GM19351 (cell line): ENCODE measurements at regions not wholly inside any gene's neighbourhood (a gene's known extent, or its start where the extent isn't known, plus 50 kb on each side); places are given as distances from the start of the nearest gene placed in this dataset.

Experiments
- ATAC-seq: cut with Tn5 transposase; IDR thresholded peaks from one replicate; pipeline ENCODE4 v1.9.1; 2021; ENCODE audit warnings: mild to moderate bottlenecking, moderate library complexity; ENCODE audit not compliant: unreplicated experiment

DNA sequence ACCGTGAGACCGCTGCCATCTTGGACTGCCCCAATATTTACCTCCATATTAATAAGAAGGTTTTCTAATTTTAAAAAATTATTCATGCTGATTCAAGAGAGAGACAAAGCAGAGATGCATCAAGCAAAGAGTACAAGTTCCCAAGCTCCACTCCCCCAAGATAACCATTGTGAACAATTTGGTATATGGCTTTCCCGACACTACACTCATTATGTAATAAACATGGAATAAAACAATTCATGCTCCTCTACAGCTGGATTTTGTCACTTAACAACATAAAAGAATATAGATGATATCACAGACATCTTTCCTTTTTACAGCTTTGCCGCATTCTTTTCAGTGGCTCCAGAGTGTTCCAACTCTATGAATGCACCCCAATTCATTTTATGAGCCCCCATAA lies 307.6 kb downstream of the FGFR2 start:
- no peak for ATAC-seq

DNA sequence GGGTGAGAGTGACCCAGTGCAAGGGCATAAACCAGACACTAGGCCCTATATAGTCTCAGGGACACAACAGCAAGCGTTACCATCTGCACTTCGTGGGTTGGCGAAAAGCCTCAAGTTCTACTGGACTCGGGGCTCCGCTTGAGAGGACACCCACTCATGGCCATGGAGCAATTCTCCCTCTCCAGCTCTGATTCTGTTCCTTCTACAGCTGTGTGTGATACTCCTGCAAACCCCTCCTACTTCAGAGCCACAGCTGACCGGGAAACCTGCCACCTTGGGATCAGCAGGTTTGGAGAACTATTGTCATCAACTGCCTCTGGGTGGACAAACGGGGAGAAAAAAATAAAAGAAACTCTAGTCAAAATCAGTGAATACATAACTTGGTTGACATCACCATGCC lies 306.9 kb downstream of the FGFR2 start:
- no peak for ATAC-seq

DNA sequence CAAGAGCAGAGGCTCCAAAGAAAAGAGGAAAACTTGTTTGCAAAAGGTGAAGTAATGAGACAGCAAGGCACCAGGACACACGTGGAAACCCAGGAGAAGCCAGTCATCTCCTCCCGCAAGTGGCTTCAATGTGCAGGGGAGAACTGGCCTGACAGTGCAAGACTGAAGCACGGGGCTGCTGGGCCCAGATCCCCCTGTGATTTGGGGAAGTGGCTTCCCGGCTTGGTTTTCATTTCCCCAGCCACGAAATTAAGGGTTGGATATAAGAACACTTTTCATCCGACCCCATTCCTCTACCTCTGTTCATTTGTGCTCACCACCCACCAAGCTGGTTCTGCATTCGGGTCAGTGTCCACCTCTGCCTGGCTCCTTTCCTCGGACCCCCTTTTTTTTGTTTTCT lies 306.4 kb downstream of the FGFR2 start:
- ATAC-seq, result no peak

DNA sequence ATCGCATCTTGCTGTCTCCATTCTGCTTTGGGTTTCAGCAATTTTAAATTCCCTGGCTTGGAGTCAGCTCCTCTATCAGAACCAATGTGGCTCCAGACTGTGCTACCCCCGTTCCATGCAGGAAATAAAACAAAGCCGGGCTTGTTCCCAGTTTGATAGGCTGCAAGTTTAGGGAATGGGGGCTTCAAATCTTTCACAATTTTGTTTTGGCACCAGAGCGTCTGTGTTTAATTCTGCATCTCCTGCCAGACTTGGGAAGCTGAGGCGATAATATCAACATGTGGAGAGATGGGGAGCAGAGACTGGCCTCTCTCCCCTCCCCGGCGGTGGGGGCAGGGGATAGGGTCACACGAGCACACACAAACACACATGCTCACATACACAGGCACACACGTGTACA lies 305.9 kb downstream of the FGFR2 start:
- ATAC-seq, result no peak

DNA sequence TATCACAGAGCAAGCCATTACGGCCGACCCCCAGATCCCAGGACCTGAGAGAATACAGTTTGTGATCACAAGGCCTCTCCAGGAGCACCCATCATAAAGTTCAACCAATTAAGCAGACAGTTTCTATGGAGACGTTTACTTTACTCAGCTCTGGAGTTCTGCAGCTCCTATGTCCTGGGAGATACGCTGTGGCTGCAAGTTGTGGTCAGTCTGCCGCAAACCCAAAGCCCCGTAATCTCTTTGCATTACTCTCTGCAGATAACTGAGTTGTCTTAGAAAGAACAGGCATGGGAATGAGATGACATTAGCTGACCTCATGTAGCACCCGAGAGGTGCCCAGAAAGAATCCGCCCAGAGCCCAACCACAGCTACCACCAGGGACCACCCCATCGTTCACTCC lies 305.1 kb downstream of the FGFR2 start:
- no peak for ATAC-seq

DNA sequence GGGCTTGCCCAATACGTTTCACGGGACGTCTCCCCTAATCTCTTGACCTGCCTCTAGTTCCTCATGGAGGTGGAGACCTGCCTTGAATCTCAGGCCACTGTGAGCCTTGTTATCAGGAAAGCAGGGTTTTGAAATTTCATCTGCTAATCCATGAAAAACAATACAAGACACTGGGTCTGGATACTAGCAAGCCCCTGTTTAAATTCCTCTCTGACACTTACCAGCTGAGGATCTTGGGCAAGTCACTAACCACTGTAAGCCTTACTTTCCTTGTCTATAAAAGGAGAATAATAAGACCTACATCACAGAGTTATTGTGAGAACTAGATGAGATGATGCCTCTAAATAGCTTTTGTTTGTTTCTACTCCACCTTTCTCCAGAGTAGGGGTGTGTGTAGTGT lies 303.6 kb downstream of the FGFR2 start:
- no peak for ATAC-seq

DNA sequence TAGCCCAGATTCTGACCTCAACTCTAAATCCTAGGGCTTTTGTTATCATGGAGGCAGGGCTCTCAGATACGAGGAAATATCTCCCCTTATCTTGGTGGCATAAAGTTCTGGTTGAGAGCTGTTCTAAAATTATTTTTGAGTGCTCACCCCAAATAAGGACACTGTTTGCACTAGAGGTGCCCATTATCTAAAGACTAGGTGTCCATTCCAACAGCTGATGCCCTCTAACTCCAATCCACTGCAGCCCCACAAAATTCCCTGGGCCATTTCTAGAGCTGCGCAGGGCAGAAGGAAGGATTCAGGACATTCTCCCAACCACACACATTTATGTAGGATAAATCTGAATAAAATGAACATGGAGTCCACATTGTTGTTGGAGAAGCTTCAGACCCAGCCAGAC lies 301.9 kb downstream of the FGFR2 start:
- no peak for ATAC-seq

DNA sequence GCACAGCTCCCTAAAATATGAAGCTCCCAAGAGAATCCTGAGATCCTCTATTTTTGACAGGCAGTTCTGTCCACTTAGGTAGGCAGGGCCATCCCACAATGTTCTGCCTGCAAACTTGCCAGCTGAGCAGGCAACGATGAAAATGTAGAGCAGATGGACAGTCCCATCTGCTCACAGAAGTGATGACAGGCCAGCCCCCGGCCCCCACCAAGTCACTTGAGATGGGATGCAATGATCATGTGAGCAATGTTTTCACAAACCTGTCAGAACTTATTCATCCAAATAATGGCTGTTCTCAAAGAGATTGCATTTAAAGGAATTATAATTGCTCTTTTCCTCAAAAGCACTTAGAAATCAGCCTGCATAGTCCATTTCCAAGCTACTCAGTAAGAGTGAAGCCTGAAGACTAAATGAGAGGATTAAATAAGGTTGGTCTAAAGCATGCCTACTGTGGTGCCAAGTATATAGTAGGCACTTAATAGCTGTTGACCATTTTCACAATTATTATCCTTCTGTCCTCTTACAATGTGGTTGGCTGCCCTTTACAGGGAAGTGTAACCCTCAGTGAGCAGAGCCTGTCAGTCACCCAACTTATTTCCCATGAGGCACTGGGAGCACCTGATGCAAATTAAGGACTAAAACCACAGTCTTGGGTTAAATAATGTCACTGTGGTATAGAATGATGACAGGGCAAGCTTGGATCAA lies 301.2 kb downstream of the FGFR2 start:
- ATAC-seq, result no peak

DNA sequence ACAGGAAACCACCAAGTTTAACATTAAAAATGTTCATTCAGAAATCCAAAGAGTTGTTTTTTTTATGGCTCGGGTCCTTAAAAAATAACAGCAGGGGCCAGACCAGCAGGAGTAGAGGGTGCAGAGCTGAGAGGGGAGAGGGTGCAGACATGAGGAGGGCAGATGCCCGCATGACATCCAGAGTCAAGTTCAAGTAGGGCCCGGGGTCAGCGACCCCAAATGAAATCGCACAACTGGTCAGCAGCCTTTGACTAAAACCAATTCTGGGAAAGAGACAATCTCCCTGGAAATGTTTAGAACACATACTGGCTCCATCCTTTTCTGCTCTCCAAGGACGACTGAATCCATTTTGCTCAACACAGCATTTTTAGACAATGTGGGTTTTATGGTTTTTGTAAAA lies 297.5 kb downstream of the FGFR2 start:
- ATAC-seq, result no peak

DNA sequence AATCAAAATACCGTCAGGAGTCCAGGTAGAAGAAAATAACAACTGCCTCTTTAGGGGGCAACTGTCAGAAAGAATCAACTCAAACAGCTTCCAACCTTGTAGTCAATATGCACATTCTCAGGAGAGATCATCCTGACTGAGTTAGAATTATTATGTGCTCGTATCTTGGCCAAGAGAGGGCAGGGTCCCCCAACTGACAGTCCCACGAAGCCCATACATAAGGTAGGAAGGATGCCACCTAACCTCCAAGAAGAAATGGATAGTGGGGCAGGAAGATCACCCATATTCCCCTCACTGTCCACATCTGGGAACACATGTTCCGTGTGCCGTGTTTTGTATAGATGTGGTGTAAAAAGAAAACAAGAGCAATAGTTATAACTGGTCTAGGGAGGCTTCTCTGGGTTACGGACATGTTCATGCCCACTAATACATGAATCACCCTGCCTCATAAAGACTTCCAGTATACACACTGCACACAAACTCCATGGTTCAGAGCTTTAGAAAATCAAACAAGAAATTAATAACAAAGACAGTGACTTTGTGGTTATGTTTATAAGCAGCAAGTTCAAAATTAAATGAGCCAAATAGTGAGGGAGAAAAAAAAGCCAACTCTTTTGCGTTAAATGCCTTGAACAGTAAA lies 295.6 kb downstream of the FGFR2 start:
- ATAC-seq, result no peak

DNA sequence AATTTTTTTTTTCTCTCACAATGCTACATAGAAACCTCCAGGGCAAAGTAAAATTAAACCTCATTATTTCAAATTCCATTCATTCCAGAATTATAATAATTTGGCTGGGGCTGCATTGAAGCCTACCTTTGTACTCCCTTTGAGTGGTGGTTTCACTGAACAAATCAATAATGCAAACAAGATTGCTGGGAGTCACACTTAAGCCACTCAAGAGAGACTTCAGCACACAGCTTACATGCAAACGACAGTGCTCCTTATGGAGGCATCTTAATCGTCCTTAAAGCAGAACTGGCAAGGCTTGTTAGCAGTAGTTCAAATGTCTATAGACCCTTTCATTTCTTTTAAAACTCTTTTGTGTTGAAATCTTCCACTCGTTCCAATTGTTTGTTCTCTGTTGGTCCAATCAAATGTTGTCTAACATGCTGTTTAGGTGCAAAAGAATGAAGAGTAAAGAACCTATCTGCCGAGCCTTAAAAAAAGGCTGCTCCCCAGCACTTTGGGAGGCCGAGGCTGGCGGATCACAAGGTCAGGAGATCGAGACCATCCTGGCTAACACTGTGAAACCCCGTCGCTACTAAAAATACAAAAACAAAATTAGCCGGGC lies 294.9 kb downstream of the FGFR2 start:
- ATAC-seq, result no peak

DNA sequence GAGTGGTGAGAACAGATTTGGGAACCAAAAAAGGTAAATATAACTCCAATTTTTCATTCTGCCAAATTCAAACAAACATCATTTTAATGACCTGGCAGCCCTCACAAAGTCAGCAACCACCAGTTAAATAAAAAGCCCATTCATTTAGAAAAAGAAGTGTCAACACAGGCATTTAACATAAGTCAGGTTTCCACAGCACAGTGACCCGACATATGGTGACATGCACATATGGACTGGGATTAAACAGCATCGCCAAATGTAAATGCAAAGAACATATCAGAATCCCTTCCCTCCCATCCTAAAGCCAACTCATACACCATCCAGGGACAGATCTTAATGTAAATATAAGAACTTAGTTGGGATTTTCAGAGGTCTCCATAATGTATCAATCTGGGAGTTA lies 293.2 kb downstream of the FGFR2 start:
- ATAC-seq, result no peak

DNA sequence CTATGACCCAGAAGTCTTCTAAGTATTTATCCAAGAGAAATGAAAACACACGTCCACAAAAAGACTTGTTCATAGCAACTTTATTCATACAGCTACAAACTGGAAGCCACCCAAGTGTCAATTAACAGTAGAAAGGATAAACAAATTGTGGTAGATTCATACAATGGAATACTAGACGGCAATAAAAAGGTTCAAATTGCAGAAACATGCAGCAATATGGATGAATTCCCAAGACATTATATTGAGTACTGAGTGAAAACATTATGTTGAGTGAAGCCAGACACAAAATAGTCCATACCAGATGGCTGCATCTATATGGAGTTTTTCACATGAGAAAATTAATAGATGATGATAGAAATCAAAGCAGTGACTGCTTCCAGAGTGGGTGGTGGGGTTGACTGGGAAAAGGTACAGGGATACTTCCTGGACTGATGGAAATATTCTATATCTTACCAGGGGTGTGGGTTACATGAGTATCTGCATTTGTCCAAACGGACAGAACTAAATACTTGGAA lies 292.0 kb downstream of the FGFR2 start:
- ATAC-seq, result no peak

DNA sequence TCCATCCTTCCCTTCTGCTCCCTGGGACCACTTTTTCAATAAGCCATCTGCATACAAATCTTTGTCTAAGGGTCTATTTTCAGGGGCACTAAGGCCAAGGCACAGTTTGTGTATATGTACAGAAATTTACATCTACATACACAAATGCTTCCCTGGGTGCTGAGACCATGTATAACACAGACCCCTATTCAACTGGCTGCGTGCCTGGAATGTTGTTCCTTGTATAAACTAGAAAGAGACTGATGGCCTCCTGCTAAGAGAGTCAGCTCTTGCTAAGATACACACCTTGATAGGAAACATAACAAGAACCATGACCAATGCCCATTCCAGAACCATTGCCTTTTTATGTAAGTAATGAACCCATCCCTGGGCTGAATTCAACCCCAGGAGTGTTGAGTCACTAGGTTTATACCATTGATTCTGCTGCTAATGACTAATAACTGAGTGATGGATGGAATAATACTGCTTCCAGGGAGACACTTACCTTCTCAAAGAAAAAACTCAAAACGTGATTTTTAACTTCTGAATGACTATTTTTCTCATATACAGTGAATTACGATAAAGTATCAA lies 290.7 kb downstream of the FGFR2 start:
- ATAC-seq, result no peak

DNA sequence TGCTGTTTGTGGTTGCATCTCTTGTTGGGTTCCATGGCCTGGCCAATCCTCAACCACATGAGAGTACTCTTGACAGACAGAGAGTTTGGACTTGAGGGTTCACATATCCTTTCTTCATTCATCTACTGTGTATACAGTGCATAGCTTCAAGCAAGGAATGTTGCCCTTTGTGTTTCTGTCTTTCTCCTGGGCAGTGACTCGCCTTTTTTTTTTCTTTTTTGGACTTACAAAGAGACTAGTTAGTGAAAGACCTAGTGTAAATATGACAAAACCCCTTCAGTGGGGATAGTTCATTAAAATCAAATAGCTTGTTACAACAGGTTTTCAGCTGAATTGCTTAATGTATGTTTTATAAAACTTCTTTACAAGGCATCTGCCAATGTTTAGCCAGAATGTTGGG lies 290.2 kb downstream of the FGFR2 start:
- ATAC-seq, result no peak

DNA sequence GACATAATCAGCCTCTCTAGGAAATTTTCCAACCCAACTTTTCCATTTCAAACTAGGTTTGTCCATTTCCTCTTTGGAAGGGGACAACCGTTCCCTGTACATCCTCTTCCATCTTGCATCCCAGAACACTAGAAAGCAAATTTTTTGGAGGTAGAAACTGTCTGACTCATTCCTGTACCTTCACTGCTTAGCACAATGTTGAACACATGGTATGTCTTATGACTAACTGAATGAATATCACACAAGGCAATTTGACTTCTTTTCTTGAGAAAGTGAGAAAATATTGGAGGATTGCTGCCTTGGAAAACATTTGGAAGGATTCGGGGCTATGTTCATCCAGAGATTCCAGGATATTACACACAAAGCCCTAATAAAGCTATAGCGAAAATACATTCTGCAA lies 289.1 kb downstream of the FGFR2 start:
- ATAC-seq, result no peak

DNA sequence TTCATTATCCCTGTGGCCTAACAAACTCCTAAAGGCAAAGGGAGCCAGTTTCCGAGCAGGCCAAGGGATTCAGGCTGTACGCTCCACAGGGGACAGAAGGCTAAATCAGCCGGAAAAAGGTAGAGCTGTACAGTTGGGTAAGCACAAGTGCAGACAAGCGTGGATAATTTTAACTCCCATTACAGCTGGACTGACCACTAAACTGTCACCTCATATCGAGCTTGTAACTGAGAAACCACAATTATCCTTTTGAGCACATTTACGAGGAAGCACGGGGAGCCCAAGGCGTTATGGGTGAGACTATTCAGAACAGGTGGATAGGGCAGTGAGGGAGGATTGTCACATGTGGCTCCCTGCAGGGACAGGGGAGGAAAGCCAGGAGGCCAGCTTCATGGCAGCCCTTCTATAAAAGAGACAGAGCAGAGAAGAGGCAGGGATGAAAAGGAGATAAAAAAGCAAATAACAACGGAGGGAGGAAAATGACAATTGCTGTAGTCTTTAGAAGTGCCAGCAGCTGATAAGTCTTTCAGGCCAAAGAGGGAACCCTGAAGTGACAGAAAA lies 288.0 kb downstream of the FGFR2 start:
- no peak for ATAC-seq

DNA sequence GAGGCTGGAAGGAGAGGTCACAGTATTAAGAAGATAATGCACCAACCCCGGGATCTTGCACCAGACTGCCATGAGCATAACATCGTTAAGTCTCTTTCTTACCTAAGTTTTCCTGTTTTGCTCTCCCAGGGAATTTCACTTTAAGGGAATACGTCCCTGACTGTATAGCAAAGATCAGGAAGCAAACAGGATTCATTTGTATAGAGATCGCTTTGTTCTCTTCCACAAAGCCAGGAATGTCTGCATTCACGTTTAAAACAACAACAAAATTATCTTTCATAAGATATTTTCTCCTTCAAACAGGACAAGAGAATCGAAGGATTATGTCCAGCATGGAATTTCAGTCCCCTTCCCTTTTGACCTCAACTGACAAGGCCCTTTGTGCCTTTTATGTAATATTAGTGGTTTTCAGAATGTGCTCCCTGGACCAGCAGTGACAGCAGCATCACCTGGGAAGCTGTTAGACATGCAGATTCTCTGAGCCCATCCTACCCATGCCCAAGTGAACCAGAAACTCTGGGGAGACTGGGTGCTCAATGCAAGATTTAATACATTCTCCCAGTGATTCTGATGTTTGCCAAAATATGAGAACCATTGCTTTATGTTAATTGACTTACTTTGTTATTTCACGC lies 286.3 kb downstream of the FGFR2 start:
- ATAC-seq, result no peak

DNA sequence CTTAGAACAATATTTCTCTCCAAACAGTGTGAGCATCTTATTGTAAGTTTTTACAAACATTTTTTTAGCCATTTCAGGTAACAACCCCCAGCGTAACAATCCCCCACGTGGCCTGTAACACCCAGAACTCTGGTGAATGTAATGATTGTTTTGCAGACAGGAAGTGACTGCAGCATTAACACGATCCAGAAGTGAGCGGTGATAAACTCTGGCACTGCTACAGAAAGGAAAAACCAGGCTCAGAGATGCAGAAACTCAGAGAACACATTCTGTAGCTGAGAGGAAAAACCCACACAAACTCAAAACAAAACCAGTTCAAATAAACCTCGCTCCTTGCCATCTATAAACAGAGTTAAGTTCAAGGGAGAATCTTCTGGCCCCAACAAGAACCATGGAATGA lies 285.7 kb downstream of the FGFR2 start:
- no peak for ATAC-seq

DNA sequence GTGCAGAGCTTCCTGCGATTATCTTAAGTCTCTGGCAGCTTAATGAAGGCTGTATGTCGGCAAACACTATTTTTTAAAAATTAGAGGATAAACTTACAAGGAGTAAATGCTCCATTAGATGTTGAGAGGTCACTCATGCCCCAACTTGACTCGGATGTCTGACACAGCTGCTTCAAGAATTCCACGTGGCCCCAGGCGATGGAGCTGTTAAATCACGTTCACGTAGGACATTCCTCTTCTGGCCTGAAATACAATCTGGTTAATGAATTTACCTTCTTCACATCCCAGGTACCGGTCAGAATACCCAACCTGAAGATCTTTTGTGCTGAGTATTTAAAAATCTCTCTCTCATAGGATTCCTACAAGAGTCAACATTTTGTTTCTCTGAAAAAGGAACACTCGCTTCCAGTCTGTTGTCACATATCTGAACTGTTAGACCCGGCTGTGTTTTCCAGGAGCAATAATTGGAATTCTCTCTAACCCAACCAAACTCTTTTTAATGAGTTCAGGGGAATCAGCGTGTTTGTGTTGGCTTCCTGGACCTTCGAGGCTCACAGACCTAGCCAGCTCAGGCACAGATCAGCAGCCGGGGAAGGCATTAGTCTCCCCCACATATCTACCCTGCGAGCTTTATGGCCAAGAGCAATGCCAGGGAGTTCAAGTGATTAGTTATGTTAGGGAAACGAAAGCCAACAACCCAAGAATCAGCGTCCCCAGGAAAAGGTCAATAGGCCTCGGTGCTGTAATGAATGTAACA lies 284.9 kb downstream of the FGFR2 start:
- no peak for ATAC-seq

DNA sequence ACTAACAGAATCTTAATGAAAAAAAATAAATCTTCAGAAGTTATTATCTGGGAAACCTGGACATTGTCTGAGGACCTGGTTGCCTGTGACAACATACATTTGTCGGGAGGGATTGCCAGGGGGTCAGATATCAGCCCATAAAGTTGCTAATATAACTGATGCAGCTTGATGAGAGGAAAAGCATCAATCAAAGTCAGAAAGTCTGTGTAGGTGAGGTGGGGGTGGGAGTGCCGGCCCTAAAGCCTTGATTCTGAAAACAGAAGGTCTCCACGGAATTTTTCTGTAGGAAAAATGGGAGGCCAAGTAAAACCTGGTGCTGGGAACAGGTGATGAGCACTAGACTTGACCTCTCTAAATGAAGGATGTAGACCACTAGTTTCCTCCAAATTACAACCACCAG lies 281.8 kb downstream of the FGFR2 start:
- ATAC-seq, result no peak
